Liver (tissue), 3 donors: ENCODE measurements at regions not wholly inside any gene's neighbourhood (a gene's known extent, or its start where the extent isn't known, plus 50 kb on each side); places are given as distances from the start of the nearest gene placed in this dataset.

ENCODE experiments used
- GABPA ChIP-seq, 2 donors: IDR thresholded peaks in 1 of 2; conservative IDR thresholded peaks in 1 of 2; 2 replicates each; pipeline ENCODE4 v1.6.1; 2016; ENCODE audit warnings: antibody characterized with exemption in 2 of 2, mild to moderate bottlenecking in 1 of 2, moderate library complexity in 1 of 2
- JUND ChIP-seq, 2 donors: IDR thresholded peaks; 2 replicates each; pipeline ENCODE4 v1.6.1; 2016; ENCODE audit warnings: antibody characterized with exemption in 2 of 2
- RAD21 ChIP-seq, 2 donors: IDR thresholded peaks; 2 replicates each; pipeline ENCODE4 v1.6.1; 2016; ENCODE audit warnings: antibody characterized with exemption in 2 of 2, mild to moderate bottlenecking in 2 of 2
- SP1 ChIP-seq: IDR thresholded peaks from 2 replicates; pipeline ENCODE4 v1.6.1; 2018; ENCODE audit warnings: antibody characterized with exemption, mild to moderate bottlenecking
- TAF1 ChIP-seq: conservative IDR thresholded peaks from 2 replicates; pipeline ENCODE4 v1.6.1; 2016; ENCODE audit warnings: antibody characterized with exemption, mild to moderate bottlenecking
- YY1 ChIP-seq: IDR thresholded peaks from 2 replicates; pipeline ENCODE4 v1.6.1; 2016; ENCODE audit warnings: antibody characterized with exemption, mild to moderate bottlenecking
- TF ChIP-seq, protein P1 (sequence below): fragments of 150-350 bp; IDR thresholded peaks from 2 replicates; pipeline ENCODE4 v1.5.1; 2017; ENCODE audit warnings: improper control_type of control experiment, low read depth, low read length; ENCODE audit not compliant: missing input control
- TF ChIP-seq, protein P2 (sequence below): IDR thresholded peaks from 2 replicates; pipeline ENCODE4 v1.6.1; 2016; ENCODE audit warnings: antibody characterized with exemption
- TF ChIP-seq, protein P3 (sequence below): IDR thresholded peaks from 2 replicates; pipeline ENCODE4 v1.6.1; 2016; ENCODE audit warnings: antibody characterized with exemption
- TF ChIP-seq, protein P4 (sequence below): IDR thresholded peaks from 2 replicates; pipeline ENCODE4 v1.6.1; 2016; ENCODE audit warnings: antibody characterized with exemption, mild to moderate bottlenecking
- TF ChIP-seq, protein P5 (sequence below): IDR thresholded peaks from 2 replicates; pipeline ENCODE4 v1.6.1; 2016; ENCODE audit warnings: antibody characterized with exemption
- donor health status: healthy.
- donor health status: healthy.

DNA sequence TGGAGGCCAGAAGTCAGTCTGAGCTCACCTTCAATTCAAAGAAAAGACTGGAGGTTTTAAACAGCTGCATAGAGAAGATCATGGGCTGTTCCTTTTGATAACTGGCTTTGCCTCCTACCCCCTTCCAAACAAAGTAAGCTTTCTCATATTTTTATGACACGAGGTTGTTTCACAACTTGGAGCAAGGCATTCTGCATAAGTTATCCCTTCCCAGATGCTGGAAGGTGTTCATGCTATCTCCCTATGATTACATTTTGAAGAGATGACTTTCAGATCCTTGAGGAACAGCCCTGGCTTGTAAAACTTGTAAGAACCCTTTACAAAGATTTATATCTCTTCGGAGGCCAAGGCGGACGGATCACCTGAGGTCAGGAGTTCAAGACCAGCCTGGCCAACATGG lies 571.9 kb upstream of the FTMT start:
- TF ChIP-seq, protein P1, sequence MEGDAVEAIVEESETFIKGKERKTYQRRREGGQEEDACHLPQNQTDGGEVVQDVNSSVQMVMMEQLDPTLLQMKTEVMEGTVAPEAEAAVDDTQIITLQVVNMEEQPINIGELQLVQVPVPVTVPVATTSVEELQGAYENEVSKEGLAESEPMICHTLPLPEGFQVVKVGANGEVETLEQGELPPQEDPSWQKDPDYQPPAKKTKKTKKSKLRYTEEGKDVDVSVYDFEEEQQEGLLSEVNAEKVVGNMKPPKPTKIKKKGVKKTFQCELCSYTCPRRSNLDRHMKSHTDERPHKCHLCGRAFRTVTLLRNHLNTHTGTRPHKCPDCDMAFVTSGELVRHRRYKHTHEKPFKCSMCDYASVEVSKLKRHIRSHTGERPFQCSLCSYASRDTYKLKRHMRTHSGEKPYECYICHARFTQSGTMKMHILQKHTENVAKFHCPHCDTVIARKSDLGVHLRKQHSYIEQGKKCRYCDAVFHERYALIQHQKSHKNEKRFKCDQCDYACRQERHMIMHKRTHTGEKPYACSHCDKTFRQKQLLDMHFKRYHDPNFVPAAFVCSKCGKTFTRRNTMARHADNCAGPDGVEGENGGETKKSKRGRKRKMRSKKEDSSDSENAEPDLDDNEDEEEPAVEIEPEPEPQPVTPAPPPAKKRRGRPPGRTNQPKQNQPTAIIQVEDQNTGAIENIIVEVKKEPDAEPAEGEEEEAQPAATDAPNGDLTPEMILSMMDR, result no peak
- TF ChIP-seq GABPA (IDR thresholded peaks at IDR 0.05 in 1 of 2, conservative IDR thresholded peaks at IDR 0.05 in 1 of 2) (no peak), RAD21 (IDR thresholded peaks at IDR 0.05) (no peak), JUND (IDR thresholded peaks at IDR 0.05) (no peak), TAF1 (no peak), YY1 (no peak), SP1 (no peak)
- TF ChIP-seq, protein P2, sequence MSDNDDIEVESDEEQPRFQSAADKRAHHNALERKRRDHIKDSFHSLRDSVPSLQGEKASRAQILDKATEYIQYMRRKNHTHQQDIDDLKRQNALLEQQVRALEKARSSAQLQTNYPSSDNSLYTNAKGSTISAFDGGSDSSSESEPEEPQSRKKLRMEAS, result no peak
- TF ChIP-seq, protein P3, sequence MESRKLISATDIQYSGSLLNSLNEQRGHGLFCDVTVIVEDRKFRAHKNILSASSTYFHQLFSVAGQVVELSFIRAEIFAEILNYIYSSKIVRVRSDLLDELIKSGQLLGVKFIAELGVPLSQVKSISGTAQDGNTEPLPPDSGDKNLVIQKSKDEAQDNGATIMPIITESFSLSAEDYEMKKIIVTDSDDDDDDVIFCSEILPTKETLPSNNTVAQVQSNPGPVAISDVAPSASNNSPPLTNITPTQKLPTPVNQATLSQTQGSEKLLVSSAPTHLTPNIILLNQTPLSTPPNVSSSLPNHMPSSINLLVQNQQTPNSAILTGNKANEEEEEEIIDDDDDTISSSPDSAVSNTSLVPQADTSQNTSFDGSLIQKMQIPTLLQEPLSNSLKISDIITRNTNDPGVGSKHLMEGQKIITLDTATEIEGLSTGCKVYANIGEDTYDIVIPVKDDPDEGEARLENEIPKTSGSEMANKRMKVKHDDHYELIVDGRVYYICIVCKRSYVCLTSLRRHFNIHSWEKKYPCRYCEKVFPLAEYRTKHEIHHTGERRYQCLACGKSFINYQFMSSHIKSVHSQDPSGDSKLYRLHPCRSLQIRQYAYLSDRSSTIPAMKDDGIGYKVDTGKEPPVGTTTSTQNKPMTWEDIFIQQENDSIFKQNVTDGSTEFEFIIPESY, result no peak
- TF ChIP-seq, protein P4, sequence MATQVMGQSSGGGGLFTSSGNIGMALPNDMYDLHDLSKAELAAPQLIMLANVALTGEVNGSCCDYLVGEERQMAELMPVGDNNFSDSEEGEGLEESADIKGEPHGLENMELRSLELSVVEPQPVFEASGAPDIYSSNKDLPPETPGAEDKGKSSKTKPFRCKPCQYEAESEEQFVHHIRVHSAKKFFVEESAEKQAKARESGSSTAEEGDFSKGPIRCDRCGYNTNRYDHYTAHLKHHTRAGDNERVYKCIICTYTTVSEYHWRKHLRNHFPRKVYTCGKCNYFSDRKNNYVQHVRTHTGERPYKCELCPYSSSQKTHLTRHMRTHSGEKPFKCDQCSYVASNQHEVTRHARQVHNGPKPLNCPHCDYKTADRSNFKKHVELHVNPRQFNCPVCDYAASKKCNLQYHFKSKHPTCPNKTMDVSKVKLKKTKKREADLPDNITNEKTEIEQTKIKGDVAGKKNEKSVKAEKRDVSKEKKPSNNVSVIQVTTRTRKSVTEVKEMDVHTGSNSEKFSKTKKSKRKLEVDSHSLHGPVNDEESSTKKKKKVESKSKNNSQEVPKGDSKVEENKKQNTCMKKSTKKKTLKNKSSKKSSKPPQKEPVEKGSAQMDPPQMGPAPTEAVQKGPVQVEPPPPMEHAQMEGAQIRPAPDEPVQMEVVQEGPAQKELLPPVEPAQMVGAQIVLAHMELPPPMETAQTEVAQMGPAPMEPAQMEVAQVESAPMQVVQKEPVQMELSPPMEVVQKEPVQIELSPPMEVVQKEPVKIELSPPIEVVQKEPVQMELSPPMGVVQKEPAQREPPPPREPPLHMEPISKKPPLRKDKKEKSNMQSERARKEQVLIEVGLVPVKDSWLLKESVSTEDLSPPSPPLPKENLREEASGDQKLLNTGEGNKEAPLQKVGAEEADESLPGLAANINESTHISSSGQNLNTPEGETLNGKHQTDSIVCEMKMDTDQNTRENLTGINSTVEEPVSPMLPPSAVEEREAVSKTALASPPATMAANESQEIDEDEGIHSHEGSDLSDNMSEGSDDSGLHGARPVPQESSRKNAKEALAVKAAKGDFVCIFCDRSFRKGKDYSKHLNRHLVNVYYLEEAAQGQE, result no peak
- TF ChIP-seq, protein P5, sequence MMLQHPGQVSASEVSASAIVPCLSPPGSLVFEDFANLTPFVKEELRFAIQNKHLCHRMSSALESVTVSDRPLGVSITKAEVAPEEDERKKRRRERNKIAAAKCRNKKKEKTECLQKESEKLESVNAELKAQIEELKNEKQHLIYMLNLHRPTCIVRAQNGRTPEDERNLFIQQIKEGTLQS, result no peak
